ENCODE measurements at regions not wholly inside any gene's neighbourhood (a gene's known extent, or its start where the extent isn't known, plus 50 kb on each side); places are given as distances from the start of the nearest gene placed in this dataset.

GRCh38 chr4:135838889-135839288 lies 1637.3 kb upstream of the PABPC4L start:
- Histone ChIP-seq H3K9me3 (ENCODE audit: control insufficient read depth, low read length) (no peaks in the 10 kb centered on the region), H3K36me3 (ENCODE audit: control insufficient read depth, insufficient read depth, low read length) (no peaks in the 10 kb centered on the region), H3K27ac (no peak overlapping the region), H3K4me3 (ENCODE audit: low read depth, low read length) (no peak overlapping the region), H2AFZ (no peak overlapping the region), H3K9ac (no peak overlapping the region), H3K79me2 (no peaks in the 10 kb centered on the region), H3K4me1 (no peaks in the 10 kb centered on the region), H3K4me2 (ENCODE audit: low read length) (no peak overlapping the region), H3K27me3 (ENCODE audit: control insufficient read depth, insufficient read depth, low read length) (no peaks in the 10 kb centered on the region)
- no peak for TF ChIP-seq CTCF (IDR thresholded peaks at IDR 0.05)

- H3K27me3 ChIP-seq (ENCODE audit: control insufficient read depth, insufficient read depth, low read length) = no peaks in the 10 kb centered on the region
- no peak for TF ChIP-seq CTCF (IDR thresholded peaks at IDR 0.05)
- no peaks in the 10 kb centered on the region for H3K4me1 ChIP-seq
- no peaks in the 10 kb centered on the region for H3K36me3 ChIP-seq (ENCODE audit: control insufficient read depth, insufficient read depth, low read length)
- no peaks in the 10 kb centered on the region for H3K79me2 ChIP-seq
- H3K4me3 ChIP-seq (ENCODE audit: low read depth, low read length) = no peak overlapping the region
- no peak overlapping the region for H3K27ac ChIP-seq
- no peak overlapping the region for H3K4me2 ChIP-seq (ENCODE audit: low read length)
- H2AFZ ChIP-seq = no peak overlapping the region
- H3K9ac ChIP-seq = no peak overlapping the region
- no peaks in the 10 kb centered on the region for H3K9me3 ChIP-seq (ENCODE audit: control insufficient read depth, low read length)
Observed at GRCh38 chr4:135834471-135834870, 1632.9 kb upstream of the PABPC4L start.

GRCh38 chr4:135833529-135833928 lies 1631.9 kb upstream of the PABPC4L start:
- Histone ChIP-seq H3K4me1 (no peaks in the 10 kb centered on the region), H3K27me3 (ENCODE audit: control insufficient read depth, insufficient read depth, low read length) (no peaks in the 10 kb centered on the region), H3K79me2 (no peaks in the 10 kb centered on the region), H3K4me3 (ENCODE audit: low read depth, low read length) (no peak overlapping the region), H3K36me3 (ENCODE audit: control insufficient read depth, insufficient read depth, low read length) (no peaks in the 10 kb centered on the region), H2AFZ (no peak overlapping the region), H3K9me3 (ENCODE audit: control insufficient read depth, low read length) (no peaks in the 10 kb centered on the region), H3K27ac (no peak overlapping the region), H3K9ac (no peak overlapping the region), H3K4me2 (ENCODE audit: low read length) (no peak overlapping the region)
- no peak for TF ChIP-seq CTCF (IDR thresholded peaks at IDR 0.05)

GRCh38 chr4:135824759-135825296 lies 1623.2 kb upstream of the PABPC4L start:
- no peak overlapping the region for H3K4me3 ChIP-seq (ENCODE audit: low read depth, low read length)
- no peak overlapping the region for H3K4me2 ChIP-seq (ENCODE audit: low read length)
- H3K36me3 ChIP-seq (ENCODE audit: control insufficient read depth, insufficient read depth, low read length) = no peaks in the 10 kb centered on the region
- H2AFZ ChIP-seq = no peak overlapping the region
- no peaks in the 10 kb centered on the region for H3K79me2 ChIP-seq
- no peaks in the 10 kb centered on the region for H3K4me1 ChIP-seq
- H3K9me3 ChIP-seq (ENCODE audit: control insufficient read depth, low read length) = no peaks in the 10 kb centered on the region
- TF ChIP-seq CTCF (IDR thresholded peaks at IDR 0.05) = no peak
- H3K27me3 ChIP-seq (ENCODE audit: control insufficient read depth, insufficient read depth, low read length) = no peaks in the 10 kb centered on the region
- no peak overlapping the region for H3K9ac ChIP-seq
- H3K27ac ChIP-seq = no peak overlapping the region

- Histone ChIP-seq H3K27ac (no peak overlapping the region), H2AFZ (no peak overlapping the region), H3K36me3 (ENCODE audit: control insufficient read depth, insufficient read depth, low read length) (no peaks in the 10 kb centered on the region), H3K27me3 (ENCODE audit: control insufficient read depth, insufficient read depth, low read length) (no peaks in the 10 kb centered on the region), H3K4me2 (ENCODE audit: low read length) (no peak overlapping the region), H3K9me3 (ENCODE audit: control insufficient read depth, low read length) (no peaks in the 10 kb centered on the region), H3K4me1 (no peaks in the 10 kb centered on the region), H3K79me2 (no peaks in the 10 kb centered on the region), H3K9ac (no peak overlapping the region), H3K4me3 (ENCODE audit: low read depth, low read length) (no peak overlapping the region)
- no peak for TF ChIP-seq CTCF (IDR thresholded peaks at IDR 0.05)
Observed at GRCh38 chr4:135804785-135805184, 1603.2 kb upstream of the PABPC4L start.

Data from parathyroid adenoma (tissue), 2 donors.